Putamen (tissue), 1 donor: ENCODE measurements at regions not wholly inside any gene's neighbourhood (a gene's known extent, or its start where the extent isn't known, plus 50 kb on each side); places are given as distances from the start of the nearest gene placed in this dataset.
"Not testable (repeated sequence)": the region's sequence is repeated elsewhere in the genome, so short reads cannot be mapped to it uniquely, and the experiment has no call there.

ENCODE experiments used
- DNase-seq: peaks from one replicate; pipeline ENCODE4 v3.0.0-alpha.2; 2016; ENCODE audit warnings: low spot score

DNA sequence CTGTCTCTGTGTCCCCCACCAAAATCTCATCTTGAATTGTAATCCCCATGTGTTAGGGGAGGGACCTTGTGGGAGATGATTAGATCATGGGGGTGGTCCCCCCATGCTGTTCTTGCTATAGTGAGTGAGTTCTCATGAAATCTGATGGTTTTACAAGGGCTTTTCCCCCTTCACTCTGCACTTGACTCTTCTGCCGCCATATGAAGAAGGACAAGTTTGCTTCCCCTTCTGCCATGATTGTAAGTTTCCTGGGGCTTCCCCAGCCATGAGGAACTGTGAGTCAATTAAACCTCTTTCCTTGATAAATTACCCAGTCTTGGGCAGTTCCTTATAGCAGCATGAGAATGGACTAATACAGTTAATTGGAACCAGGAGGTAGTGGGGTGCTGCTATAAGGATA, 137.1 kb upstream of the RAB4A start:
- DNase-seq = no peak

GRCh38 chr1:229134381-229135217, 136.3 kb upstream of the RAB4A start:
- not testable (repeated sequence) for DNase-seq

GRCh38 chr1:229135773-229136172, 135.1 kb upstream of the RAB4A start:
- no peak for DNase-seq

DNA sequence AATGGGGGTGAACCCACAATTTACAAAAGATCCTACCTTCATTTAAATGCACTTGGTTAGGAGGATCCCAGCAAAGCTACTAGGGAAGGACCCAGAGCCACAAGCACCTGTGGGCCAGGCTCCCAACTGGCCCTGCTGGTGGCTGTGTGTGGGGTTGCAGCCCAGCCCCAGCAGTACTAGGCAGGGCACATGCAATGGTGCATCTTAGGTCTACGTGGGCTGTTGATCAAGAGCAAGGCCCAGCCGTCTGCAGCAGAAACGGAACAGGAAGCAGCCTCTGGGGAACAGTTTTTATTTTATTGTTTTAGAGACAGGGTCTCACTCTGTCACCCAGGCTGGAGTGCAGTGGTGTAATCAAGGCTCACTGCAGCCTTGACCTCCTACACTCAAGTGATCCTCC, 134.1 kb upstream of the RAB4A start:
- DNase-seq = no peak

GRCh38 chr1:229137271-229137670, 133.6 kb upstream of the RAB4A start:
- DNase-seq = no peak

- DNase-seq = no peak
Measured at GRCh38 chr1:229138058-229138457, 132.9 kb upstream of the RAB4A start.

DNA sequence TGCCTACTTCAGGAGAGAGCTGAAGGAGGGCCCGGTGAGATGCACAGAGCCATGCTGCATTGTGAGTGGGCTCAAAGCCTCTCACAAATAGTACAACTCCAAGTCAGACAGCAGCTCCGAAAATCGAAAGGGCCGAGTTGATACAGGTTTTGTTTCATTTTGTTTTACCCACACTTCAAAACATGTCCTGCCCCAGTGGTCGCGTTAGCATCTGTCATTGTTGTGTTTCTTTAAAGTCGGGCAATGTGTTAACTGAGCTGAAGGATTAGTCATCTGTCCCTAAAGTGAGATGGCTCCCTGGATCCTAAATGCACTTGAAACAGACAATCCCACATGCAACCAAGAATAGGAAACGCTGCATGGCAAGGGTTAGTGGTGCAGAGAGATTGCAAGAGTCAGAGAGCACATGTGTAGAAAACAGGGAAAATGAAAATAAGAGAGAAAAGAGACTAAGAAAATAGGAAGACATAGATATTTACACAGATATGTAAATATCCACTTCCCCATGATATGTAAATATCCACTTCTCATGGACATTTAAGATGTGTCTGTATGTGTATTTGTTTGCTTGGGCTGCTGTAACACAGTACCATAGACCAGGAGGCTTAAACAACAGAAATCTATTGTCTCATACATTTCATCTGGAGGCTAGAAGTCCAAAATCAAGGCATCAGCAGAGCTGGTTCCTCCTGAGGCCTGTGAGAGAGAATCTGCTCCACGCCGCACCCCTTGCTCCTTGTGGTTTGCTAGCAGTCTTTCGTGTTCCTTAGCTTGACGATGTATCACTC, 131.4 kb upstream of the RAB4A start:
- no peak for DNase-seq

DNA sequence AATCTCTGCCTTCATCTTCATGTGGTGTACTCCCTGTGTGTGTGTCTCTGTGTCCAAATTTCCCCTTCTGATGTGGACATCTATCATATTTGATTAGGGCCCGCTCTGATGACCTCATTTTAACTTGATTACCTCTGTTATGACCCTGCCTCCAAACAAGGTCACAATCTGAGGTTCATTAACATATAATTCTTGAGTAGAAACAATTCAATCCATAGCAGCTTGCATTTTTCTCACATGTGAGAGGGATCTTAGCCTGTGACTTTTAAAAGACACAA, 130.9 kb upstream of the RAB4A start:
- DNase-seq = no peak

DNA sequence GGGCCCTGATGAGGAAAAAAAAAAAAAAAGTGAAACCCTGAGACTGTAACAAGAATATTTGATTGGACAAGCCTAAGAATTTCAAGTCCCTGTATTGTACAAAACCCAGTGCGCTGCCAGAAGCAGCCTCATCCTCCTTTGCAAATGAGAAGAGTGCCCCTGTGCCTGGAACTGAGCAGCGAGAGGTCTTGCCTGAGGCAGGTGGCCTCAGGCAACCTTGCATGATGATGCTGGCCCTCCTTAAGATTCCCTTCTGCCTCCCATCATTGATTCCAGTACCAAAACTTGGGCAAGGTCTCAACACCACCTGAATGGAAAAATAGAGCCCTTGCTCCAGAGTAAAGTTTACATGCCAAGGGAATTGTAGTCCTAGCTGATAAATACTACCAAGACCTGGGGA, 129.6 kb upstream of the RAB4A start:
- DNase-seq = no peak

GRCh38 chr1:229141689-229142377, 129.1 kb upstream of the RAB4A start:
- no peak for DNase-seq

- DNase-seq = no peak
Measured at GRCh38 chr1:229142471-229142870, 128.4 kb upstream of the RAB4A start.

DNA sequence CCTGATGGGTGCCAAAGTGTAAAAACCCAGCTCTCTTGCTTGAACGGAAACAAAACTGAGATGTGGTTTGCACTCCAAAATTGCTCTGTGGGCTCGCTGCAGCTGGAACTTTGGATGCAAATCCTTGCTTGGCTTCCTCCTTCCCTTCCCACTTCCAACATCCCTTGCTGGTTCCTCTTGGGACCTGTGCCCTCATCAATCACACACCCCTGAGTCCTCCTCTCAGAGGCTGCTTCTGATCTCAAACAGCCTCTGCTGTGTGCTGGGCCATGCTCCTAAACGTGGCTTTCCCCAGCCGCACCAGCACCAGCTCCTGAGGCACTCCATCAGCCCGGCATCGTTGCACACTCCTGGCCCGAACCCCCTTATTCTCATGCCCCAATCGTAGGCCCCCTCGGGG, 124.3 kb upstream of the RAB4A start:
- no peak for DNase-seq

GRCh38 chr1:229147072-229147471, 123.8 kb upstream of the RAB4A start:
- DNase-seq = no peak

GRCh38 chr1:229148041-229148671, 122.8 kb upstream of the RAB4A start:
- no peak for DNase-seq

DNA sequence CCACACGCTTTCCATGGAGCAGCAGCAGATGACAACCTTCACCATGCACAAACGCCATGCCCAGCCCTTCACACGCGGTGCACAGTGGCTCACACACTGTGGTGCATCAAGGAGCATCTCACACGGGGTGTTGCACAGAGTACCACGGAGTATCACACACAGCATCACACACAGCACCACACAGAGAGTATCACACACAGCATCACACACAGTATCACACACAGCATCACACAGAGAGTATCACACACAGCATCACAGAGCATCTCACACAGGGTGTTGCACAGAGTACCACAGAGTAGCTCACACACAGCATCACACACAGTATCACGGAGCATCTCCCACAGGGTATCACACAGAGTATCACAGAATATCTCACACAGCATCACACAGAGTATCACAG, 122.2 kb upstream of the RAB4A start:
- DNase-seq = no peak

GRCh38 chr1:229149435-229149834, 121.5 kb upstream of the RAB4A start:
- no peak for DNase-seq

DNA sequence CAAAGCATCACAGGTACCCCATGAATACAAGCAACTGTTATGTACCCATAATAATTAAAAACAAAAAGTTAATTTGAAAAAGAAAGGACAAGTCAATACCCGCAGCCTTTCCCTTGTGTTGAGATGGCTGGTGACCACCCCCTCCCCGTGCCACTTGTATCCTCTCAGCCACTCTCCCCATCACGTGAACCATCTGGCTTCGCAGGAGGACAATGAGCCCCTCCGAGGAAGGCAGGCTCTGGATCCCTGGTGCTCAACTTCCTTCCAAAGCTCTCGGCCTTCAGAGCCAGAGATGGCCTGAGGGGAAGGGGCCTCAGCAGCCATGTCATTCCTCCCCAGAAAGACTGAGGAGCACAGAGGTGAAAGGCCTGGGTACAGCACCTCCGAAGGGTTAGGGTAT, 120.4 kb upstream of the RAB4A start:
- no peak for DNase-seq

DNA sequence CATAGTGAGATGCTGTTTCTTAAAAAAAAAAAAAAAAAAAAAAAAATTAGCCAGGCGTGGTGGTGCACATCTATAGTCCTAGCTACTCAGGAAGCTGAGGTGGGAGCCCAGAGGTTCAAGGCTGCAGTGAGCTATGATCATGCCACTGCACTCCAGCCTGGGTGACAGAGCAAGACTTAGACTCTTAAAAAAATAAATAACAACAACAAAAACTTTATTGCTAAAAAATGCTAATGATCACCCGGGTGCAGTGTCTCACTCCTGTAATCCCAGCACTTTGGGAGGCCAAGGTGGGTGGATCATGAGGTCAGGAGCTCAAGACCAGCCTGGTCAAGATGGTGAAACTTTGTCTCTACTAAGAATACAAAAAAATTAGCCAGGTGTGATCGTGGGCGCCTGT, 119.5 kb upstream of the RAB4A start:
- not testable (repeated sequence) for DNase-seq

DNA sequence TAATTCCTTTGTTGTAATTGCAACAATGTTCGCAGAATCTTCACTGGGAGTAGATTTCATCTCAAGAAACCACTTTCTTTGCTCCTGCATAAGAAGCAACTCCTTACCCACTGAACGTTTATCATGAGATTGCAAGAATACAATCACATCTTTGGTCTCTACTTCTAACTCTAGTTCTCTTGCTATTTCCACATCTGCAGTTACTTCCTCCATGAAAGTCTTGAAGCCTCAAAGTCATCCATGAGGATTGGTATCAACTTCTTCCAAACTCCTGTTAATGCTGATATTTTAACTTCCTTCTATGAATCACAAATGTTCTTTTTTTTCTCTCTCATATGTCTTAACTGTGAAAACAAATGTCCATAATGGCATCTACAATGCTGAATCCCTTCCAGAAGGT, 118.6 kb upstream of the RAB4A start:
- DNase-seq = no peak

DNA sequence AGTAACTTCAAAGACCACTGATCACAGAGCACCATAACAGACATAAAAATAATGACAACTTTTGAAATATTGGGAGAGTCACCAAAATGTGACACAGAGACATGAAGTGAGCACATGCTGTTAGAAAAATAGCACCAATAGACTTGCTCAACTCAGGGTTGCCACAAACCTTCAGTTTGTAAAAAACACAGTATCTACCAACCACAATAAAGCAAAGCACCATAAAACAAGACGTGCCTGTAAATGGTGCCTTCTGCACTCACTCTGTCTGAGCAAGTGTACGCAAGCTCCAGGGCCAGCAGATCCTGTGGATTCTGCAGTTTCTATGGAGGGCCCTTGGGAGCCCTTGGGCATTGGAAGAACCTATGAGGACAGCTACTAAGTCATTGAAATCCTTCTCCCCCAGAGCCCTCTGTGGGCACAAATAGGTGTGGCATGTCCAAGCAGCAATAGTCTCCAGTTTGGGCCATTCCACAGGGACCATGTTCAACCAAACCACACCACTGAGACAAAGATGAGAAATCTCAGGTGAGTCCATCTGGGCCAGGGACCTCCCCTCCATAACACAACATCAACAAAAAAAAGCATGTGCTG, 116.9 kb upstream of the RAB4A start:
- DNase-seq = no peak

DNA sequence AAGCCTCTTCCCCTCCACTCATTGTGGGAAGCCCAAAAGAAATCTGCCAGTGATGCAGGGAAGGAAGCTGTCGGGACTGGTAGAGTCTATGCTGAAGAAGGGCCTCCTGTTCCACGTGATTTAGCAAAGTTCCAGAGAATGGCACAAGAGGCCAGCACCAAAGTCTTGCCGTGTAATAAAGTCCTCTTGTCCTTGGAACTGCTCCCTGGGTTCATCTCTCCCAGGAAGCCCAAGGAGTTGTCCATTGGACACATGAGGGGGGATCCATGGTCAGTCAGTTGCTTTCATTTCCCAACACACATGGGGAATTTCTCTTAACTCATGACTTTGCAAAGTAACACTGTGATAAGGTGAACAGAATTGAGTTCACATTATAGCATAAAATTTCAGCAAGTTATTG, 116.1 kb upstream of the RAB4A start:
- DNase-seq = no peak

DNA sequence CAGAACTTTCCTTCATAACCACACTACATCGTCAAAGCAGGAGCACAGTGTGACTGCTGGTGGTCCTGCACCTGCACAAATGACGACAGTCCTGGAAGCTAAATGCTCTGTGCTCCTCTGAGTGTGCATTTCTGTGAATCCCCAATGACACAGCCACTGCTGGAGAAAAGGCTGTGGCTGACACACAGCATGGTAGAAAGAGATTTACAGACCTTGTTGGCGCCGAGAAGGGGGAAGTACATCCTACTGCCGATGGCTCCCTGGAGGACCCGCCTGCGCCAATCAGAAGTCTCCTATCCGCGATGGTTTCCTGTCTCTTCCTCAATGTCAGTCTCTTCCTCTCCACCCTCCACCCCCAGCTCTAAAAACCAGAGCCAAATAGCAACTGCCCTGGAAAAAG, 115.4 kb upstream of the RAB4A start:
- no peak for DNase-seq
